Right renal pelvis (tissue), 4 donors: ENCODE measurements at regions not wholly inside any gene's neighbourhood (a gene's known extent, or its start where the extent isn't known, plus 50 kb on each side); places are given as distances from the start of the nearest gene placed in this dataset.
"Not testable (repeated sequence)": the region's sequence is repeated elsewhere in the genome, so short reads cannot be mapped to it uniquely, and the experiment has no call there.

Experiments
- DNase-seq, 4 donors: peaks; one replicate each; pipeline ENCODE4 v3.0.0-alpha.2; 2013; ENCODE audit warnings: low read depth in 4 of 4, low spot score in 3 of 4, missing footprints in 1 of 4

GRCh38 chr4:121616449-121616848 lies 80.3 kb downstream of the ANXA5 start:
- DNase-seq, result not testable (repeated sequence)

DNA sequence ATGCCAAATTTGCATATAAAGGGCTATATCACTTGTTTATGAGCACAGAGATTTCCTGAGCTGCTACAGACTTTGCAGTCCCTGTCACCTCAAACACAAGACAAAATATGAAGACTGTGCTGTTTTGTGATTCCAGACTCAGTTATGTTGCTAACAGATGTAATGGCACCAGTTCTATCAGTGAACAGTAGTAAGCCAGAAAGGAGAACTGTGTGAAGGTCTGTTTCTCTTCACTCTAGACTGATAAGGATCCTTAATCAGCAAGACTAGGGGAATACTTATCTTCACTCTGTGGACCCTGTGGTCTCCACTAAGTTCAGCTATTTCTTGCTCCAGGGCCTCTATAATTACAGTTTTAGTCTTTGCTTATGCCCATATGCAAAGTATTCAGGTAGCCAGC lies 82.7 kb downstream of the ANXA5 start:
- no peak for DNase-seq

GRCh38 chr4:121599049-121599448 lies 97.7 kb downstream of the ANXA5 start:
- no peak for DNase-seq

- no peak for DNase-seq
Measured at GRCh38 chr4:121597346-121597934, 99.3 kb downstream of the ANXA5 start.

- no peak for DNase-seq
Measured at GRCh38 chr4:121594796-121595526, 101.8 kb downstream of the ANXA5 start.

DNA sequence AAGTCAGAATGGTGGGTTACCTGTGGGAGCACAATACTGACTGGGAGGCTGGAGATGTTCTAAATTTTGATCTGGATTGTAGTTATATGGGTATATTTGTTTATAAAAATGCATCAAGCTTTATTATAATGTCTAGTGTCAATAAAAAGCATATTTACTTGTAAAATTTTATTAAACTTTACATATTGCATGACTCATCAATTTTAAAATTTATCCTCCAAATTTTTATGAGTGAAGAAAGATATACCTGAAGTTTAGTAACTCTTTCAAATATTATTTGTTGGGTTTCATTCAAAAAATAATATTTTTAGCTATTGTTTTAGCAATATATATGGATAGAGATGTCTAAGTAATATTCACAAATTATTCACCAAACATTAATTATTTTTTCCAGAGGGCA lies 103.0 kb downstream of the ANXA5 start:
- DNase-seq, result no peak

DNA sequence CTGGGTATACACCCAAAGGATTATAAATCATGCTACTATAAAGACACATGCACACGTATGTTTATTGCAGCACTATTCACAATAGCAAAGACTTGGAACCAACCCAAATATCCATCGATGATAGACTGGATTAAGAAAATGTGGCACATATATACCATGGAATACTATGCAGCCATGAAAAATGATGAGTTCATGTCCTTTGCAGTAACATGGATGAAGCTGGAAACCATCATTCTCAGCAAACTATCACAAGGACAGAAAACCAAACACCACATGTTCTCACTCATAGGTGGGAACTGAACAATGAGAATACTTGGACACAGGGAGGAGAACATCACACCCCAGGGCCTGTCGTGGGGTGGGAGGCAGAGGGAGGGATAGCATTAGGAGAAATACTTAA lies 104.5 kb downstream of the ANXA5 start:
- DNase-seq, result not testable (repeated sequence)

DNA sequence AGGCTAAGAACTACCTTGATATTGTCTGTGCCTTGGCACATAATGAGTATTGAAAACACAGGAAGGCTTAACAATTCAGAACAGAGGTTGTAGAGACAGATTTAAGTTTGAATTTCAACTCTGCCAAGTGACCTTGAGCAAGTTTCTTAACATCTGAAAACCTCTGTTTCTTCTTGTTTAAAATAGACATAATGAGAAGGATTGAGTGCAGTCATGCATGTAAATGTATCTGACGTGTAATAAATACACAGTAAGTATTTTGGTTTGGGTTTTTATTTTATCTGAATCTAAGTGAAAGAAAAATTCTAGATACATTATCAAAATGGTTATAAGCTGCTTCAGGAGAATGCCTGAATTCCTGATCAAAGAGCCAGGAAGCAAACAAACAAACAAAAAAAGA lies 111.9 kb downstream of the ANXA5 start:
- no peak for DNase-seq

- no peak for DNase-seq
Measured at GRCh38 chr4:121583396-121583795, 113.4 kb downstream of the ANXA5 start.

GRCh38 chr4:121582296-121582695 lies 114.5 kb downstream of the ANXA5 start:
- DNase-seq, result no peak

GRCh38 chr4:121575392-121575791 lies 121.4 kb downstream of the ANXA5 start:
- DNase-seq, result not testable (repeated sequence)

- no peak for DNase-seq
Measured at GRCh38 chr4:121574618-121575017, 122.2 kb downstream of the ANXA5 start.

GRCh38 chr4:121567748-121568147 lies 129.0 kb downstream of the ANXA5 start:
- DNase-seq, result no peak

DNA sequence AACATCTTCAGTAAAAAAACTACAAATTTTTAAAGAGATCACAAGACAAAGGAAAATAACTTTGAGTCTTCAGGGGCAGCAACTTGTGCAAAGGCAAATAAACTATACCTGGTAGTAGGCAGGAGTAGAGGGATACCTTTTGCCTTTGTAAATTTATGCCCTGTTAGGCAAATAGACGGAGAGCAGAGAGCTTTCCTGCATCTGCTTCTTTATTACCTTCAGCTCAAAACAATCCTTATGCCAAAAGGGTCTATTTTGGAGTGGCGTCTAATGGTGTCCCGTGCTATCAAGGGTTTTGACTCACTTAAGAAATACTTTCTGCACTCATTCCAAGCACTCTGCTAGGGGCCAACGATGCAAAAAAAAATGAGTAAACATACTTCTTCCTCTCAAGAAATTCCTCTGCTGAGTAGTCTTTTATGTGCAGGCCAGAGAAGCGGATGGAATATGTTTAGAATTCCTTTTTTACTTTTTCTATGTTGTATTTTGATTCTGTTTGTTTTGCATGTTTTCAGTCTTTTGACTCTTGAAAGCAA lies 131.9 kb downstream of the ANXA5 start:
- no peak for DNase-seq

GRCh38 chr4:121562811-121563210 lies 134.0 kb downstream of the ANXA5 start:
- no peak for DNase-seq

DNA sequence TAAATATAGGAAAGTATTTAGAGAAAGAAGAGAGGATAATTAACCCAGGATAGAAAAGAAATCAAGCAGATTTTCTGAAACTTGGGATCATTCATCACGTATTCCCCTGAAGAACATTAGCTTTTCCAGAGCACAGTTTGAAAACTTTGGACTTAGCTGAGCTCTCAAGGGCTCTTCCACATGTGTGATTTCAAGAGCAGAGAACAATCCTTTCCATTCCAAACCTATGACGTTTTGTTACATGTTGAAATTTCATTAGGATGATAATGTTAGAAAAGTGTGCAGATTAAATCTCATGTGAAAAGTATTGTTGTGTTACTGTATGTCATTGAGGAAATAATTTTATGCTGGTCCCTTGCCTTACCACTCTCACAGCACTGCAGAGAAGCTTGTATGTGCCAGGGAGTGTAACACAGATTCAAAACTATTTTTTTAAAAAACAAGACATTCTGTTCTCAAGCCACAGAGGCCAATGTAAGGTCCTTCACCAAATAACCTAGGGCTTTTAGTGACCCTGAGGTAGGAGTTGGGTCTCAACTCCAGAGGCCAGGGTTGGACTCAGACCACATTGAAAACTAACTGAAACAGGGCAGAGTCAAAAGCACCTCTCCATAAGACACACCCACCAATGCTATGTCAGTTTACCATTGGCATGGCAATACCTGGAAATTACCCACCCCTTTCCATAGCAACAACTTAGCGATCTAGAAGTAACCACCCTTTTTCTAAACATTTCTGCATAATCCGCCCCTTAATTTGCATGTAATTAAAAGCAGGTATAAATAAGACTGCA lies 141.3 kb downstream of the ANXA5 start:
- no peak for DNase-seq

- DNase-seq, result no peak
Measured at GRCh38 chr4:121554382-121554781, 142.4 kb downstream of the ANXA5 start.

GRCh38 chr4:121551881-121552280 lies 144.9 kb downstream of the ANXA5 start:
- no peak for DNase-seq

DNA sequence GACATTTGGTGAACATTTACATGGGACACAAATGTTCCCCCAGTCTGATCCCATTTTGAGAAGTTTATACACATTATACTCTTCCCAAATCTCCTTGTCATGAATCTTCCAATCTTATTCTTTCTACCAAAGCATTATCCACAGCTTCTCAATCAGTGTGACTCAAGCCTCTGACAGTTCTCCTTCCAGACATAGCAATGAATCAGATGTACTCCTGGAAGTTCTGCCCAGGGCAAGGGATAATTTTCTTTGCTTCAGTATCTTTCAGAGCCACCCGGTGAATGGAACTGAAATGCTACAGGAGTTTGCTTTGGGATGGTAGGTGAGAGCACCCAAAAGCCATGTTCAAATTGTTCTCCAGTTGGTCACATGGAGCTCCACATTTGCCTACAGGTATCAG lies 145.5 kb downstream of the ANXA5 start:
- no peak for DNase-seq

GRCh38 chr4:121541696-121542095 lies 155.1 kb downstream of the ANXA5 start:
- DNase-seq, result no peak

GRCh38 chr4:121535351-121535750 lies 154.5 kb upstream of the QRFPR start:
- no peak for DNase-seq
